HG02870 (cell line): ENCODE measurements at regions not wholly inside any gene's neighbourhood (a gene's known extent, or its start where the extent isn't known, plus 50 kb on each side); places are given as distances from the start of the nearest gene placed in this dataset.

ENCODE experiments used
- ATAC-seq: cut with Tn5 transposase; IDR thresholded peaks from one replicate; pipeline ENCODE4 v1.9.1; 2021; ENCODE audit warnings: mild to moderate bottlenecking, moderate library complexity; ENCODE audit not compliant: unreplicated experiment

GRCh38 chr16:5838725-5839124 is 741.1 kb upstream of the EEF2KMT start:
- no peak for ATAC-seq

GRCh38 chr16:5838071-5838470 is 740.5 kb upstream of the EEF2KMT start:
- ATAC-seq = no peak

DNA sequence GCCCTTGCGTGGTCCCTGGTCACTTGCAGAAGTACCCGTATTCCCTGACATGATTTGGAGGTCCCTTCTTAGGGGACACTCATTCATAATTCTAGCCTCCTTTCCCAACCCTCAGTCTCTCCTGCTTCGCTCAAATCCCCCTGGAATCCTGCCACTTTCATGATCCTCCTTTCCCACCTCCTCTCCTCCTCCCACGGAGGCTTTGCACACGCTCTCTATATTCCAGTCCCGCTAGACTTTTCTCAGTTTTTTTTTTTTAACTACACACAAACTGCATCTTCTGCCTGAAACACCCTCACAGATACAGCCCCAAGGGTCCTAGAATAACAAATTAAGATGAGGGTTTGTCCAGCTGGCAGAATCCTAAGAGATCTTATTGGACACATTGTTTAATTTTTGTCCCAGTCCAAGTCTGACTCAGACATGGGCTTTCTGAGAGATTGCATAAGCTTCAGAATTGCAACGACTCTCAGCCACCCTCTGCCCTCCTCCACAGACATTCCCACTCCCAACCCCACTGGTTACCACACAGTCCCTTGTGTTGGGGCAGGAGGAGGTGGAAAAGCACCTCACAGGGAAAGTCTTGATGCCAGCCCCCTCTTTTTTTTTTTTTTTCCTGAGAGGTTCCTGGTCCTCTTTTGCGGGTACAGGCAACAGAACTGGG is 739.5 kb upstream of the EEF2KMT start:
- ATAC-seq = no peak

GRCh38 chr16:5835876-5836275 is 738.3 kb upstream of the EEF2KMT start:
- no peak for ATAC-seq

- ATAC-seq = no peak
Measured at GRCh38 chr16:5826332-5826731, 728.7 kb upstream of the EEF2KMT start.

GRCh38 chr16:5820472-5820871 is 722.9 kb upstream of the EEF2KMT start:
- ATAC-seq = no peak

GRCh38 chr16:5815570-5816237 is 718.1 kb upstream of the EEF2KMT start:
- no peak for ATAC-seq

GRCh38 chr16:5801396-5801795 is 703.8 kb upstream of the EEF2KMT start:
- no peak for ATAC-seq

DNA sequence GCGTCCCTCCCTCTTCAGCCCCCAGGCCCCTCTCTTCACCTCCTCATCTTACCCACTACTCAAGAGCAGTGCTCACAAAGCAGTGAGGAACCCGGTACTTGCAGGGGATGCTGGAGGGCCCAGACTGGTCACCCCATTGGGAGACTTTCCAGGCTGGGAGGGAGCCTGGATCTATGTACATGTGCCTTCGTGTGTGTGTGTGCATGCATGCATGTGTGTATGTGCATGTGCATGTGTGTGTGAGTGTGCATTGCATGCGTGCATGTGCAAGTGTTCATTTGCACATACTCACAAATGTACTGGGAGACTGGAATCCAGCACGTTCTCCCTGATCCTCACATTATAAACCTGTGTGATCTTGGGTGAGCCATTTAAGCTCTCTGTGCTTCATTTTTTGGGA is 696.0 kb upstream of the EEF2KMT start:
- ATAC-seq = no peak

- ATAC-seq = no peak
Measured at GRCh38 chr16:5791011-5791657, 693.5 kb upstream of the EEF2KMT start.

DNA sequence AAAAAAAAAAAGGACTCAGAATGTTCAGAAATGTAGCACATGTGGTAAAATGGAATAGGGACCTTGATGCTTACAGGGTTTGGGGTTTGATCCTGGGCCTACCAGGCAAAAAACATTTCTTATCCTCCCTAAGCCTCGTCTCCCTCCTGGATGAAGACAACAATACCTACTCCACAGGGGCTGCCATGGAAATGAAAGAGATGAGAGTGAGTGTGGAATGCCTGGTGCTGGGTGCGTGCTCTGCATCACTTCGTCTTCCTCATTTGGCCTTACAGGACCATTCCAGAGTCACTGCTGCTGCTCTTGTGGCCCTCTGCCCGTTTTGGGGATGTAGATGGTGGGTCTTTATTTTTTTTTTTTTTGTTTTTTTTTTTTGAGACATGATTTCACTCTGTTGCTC is 692.9 kb upstream of the EEF2KMT start:
- no peak for ATAC-seq

DNA sequence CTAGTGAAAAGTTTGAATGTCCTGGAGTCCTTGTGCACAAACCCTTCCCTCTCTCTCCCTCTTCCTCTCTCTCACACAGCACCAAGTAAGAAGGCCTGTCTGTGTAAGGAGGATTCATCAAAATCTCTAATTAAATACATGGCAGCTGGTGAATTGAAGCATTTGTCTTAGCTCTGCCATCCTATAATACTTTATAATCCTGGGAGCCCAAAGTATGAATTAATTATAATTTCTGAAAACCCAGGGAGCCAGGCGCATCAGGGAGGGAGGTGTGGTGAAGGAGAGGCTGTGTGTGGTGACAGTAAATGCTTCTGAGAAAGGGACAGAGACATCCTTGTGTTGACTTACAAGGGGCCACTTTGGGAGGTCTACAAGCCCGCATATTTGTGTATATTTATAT is 691.4 kb upstream of the EEF2KMT start:
- ATAC-seq = no peak

- ATAC-seq = no peak
Measured at GRCh38 chr16:5781436-5781835, 683.8 kb upstream of the EEF2KMT start.

GRCh38 chr16:5776876-5777275 is 679.3 kb upstream of the EEF2KMT start:
- ATAC-seq = no peak

DNA sequence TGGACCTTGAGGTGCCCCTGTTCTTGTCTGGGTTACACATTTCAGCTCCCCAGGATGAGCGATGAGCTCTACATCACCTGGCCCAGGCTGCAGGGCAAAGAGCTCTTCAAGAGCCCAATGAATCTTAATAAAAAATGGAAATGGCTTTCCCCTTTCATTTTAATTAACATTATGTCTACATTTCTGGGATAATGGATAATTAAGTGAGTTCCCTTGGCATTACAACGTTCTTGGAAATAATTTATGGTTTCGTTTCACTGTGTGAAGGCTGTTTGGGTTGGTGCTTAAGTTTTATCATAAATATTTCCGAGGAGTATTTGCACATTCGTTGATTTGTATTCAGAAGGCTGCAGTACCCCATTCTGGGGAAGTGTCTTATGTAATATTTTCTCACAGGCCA is 678.3 kb upstream of the EEF2KMT start:
- no peak for ATAC-seq

DNA sequence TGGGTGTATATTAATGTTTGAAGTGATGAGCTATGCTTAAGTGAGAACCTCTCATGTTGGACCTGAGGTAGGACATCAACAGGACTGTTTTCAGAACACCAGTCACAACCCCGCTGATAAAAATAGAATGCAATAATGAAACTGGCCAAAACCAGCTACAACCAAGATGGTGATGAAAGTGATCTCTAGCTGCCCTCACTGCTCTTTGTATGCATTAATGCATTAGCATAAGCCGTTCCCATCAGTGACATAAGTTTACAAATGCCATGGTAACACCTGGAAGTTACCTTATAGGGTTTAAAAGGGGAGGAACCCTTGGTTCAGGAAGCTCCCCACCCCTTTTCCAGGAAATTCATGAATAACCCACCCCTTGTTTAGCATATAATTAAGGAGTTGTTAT is 672.5 kb upstream of the EEF2KMT start:
- ATAC-seq = no peak

GRCh38 chr16:5769513-5769912 is 671.9 kb upstream of the EEF2KMT start:
- no peak for ATAC-seq

GRCh38 chr16:5768445-5768844 is 670.9 kb upstream of the EEF2KMT start:
- no peak for ATAC-seq

DNA sequence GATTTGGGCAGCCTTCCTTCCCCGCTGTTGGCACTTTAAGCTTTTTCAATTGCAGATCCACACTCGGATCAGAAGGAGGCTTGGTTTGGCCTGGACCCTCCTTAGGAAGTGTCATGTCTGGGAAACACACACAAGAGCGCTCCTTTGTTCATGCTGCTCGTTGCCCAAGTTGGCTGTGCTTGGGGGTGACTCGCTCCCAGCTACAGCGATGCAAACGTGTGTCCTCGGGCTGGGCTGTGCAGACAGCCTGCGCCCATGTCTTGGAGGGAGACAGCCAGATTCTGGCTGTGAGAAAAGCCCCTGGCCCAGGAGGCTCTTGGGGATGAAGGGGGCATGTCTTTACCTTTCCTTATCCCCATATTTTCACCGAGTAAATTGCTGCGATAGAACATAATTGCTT is 665.6 kb upstream of the EEF2KMT start:
- no peak for ATAC-seq

- no peak for ATAC-seq
Measured at GRCh38 chr16:5762362-5762761, 664.8 kb upstream of the EEF2KMT start.

- no peak for ATAC-seq
Measured at GRCh38 chr16:5761592-5761991, 664.0 kb upstream of the EEF2KMT start.

GRCh38 chr16:5758281-5758680 is 660.7 kb upstream of the EEF2KMT start:
- ATAC-seq = no peak
